Epithelial cell of proximal tubule (primary cell): ENCODE measurements at regions not wholly inside any gene's neighbourhood (a gene's known extent, or its start where the extent isn't known, plus 50 kb on each side); places are given as distances from the start of the nearest gene placed in this dataset.

ENCODE experiments used
- DNase-seq: peaks from one replicate; pipeline ENCODE4 v3.0.0-alpha.2; 2011; ENCODE audit warnings: low read depth
- H3K4me3 ChIP-seq: 2 replicates; pipeline ENCODE4 v1.5.1; 2011; ENCODE audit warnings: low read depth, mild to moderate bottlenecking, low read length
- TF ChIP-seq, protein P1 (sequence below): conservative IDR thresholded peaks from 2 replicates; pipeline ENCODE4 v1.5.1; 2012; ENCODE audit warnings: low read depth, mild to moderate bottlenecking, low read length

- TF ChIP-seq, protein P1, sequence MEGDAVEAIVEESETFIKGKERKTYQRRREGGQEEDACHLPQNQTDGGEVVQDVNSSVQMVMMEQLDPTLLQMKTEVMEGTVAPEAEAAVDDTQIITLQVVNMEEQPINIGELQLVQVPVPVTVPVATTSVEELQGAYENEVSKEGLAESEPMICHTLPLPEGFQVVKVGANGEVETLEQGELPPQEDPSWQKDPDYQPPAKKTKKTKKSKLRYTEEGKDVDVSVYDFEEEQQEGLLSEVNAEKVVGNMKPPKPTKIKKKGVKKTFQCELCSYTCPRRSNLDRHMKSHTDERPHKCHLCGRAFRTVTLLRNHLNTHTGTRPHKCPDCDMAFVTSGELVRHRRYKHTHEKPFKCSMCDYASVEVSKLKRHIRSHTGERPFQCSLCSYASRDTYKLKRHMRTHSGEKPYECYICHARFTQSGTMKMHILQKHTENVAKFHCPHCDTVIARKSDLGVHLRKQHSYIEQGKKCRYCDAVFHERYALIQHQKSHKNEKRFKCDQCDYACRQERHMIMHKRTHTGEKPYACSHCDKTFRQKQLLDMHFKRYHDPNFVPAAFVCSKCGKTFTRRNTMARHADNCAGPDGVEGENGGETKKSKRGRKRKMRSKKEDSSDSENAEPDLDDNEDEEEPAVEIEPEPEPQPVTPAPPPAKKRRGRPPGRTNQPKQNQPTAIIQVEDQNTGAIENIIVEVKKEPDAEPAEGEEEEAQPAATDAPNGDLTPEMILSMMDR, result no peak
- DNase-seq, result no peak
- H3K4me3 ChIP-seq, result no peak overlapping the region
Measured at GRCh38 chr20:48325656-48326433, 502.0 kb downstream of the PREX1 start.

DNA sequence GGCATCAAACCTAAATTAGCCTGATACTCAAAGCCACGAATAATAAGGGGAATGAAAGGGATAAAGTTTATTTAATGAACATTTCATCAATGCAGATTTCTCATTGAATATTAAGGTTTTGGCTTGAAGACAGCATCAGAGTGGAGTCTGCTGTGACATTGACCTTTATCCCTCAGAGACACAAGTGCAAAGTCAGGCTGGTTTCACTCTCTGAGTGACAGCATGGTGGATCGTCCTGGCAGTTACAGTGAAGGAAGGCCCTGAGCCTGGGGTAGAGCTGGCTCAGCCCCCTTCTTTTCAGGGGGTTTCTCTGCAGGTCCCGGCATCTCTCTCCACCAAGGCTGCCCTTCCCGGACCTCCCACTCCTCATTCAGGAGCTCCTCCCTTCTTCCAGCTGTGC, 503.1 kb downstream of the PREX1 start:
- no peak for DNase-seq
- TF ChIP-seq, protein P1, result no peak
- H3K4me3 ChIP-seq, result no peak overlapping the region

DNA sequence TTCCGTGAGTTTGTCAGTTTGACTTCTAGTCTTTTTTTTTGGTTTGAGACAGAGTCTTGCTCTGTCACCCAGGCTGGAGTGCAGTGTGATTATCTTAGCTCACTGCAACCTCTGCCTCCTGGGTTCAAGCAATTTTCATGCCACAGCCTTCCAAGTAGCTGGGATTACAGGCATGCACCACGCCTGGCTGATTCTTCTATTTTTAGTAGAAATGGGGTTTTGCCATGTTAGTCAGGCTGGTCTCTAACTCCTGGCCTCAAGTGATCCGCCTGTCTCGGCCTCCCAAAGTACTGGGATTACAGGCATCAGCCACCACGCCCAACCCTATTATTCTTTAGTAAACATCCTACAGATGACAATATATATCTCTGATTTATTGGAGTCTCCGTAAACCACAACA, 506.5 kb downstream of the PREX1 start:
- no peak overlapping the region for H3K4me3 ChIP-seq
- DNase-seq, result no peak
- TF ChIP-seq, protein P1, result no peak

DNA sequence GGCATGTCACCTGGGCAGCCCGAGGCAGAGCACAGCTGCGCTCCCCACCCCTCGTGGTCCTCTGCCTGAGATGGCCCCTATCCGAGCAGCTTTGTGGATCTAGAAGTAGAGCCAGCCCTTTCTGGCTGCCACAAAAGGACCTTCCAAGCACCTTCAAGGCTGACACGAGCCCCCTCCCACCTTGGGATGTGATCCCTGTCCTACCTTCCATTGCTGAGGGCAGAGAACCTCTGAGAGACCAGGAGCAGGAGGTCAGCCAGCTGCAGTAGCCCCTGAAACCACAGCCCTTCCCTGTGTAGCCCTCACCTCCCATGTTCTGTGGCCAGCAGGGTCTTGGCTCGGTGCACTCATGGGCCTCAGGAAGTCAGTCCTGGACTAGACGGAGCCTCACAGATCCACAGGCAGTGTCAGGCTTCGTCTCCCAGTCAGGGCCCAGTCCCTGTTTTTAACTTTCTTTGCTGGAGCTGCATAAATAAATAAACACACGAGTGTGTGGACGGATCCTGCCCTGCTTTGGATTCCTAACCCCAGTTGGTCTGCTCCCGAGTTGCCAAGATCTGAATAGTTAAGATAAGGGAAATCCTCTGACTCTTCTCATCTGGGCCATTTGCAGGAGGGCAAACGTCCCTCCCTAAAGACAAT, 507.7 kb downstream of the PREX1 start:
- TF ChIP-seq, protein P1, result no peak
- no peak for DNase-seq
- H3K4me3 ChIP-seq, result no peak overlapping the region

DNA sequence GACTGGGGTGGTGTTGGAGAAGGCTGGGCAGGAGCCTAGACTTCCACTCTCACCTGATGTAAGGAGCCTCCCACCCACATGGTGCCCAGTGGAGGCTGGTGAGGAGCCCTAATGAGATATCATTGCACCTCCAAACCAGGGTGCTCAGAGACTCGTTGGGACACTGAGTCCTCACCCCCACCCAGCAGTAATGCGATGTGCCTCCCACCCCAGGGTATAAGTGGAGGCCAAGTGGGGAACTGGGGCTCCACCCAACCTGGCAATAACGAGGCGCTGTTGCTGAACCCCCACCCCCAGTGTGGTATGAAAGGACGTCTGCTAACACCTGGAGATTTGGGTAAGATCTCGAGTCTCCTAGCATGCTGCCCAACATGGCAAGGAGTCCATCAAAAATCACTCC, 510.2 kb downstream of the PREX1 start:
- no peak overlapping the region for H3K4me3 ChIP-seq
- TF ChIP-seq, protein P1, result no peak
- no peak for DNase-seq

DNA sequence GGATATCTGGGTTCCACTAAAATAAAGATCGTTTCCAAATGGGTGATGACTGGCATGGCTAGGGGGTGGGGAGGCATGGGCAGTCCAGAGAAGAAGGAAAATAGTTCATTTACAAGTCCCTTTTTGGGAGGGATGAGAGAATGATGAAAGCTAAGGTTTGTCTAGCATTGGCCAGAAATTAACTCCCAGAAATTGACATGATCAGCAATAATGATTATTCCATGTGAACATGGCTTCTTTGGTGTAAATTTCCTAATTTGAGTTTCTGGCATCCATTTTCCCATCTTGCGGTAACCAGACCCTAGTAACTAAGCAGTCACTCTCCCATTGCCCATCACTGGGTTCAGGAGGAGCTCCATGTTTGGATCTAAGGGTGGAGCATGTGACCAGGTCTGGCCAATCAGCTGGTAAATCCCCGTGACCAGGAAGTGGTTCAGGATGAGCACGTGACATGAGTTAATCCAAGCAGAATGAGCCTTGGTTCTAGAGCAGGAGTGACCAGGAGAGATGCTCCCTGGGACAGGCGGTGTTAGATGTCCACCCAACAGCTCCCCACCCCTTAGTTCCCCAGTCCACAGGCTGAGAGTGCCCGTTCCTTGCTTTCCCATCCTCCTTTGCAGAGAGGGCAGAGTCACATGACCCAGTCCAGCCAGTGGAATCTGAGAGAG, 512.7 kb downstream of the PREX1 start:
- TF ChIP-seq, protein P1, result no peak
- no peak overlapping the region for H3K4me3 ChIP-seq
- no peak for DNase-seq

- no peak for DNase-seq
- TF ChIP-seq, protein P1, result no peak
- H3K4me3 ChIP-seq, result no peak overlapping the region
Measured at GRCh38 chr20:48313324-48313723, 514.5 kb downstream of the PREX1 start.
